SK-N-SH treated with all-trans-retinoic acid at 6 μM for 48 hours (cell line): ENCODE measurements at regions not wholly inside any gene's neighbourhood (a gene's known extent, or its start where the extent isn't known, plus 50 kb on each side); places are given as distances from the start of the nearest gene placed in this dataset.

Experiments
- CSDC2 ChIP-seq: fragments of 250-450 bp; sonication (Bioruptor Pico); IDR thresholded peaks from 2 replicates; pipeline ENCODE4 v1.5.0; 2020; ENCODE audit warnings: mild to moderate bottlenecking, moderate library complexity
- ESRRG ChIP-seq: fragments of 250-450 bp; sonication (Bioruptor Pico); IDR thresholded peaks from 2 replicates; pipeline ENCODE4 v1.6.1; 2021; ENCODE audit warnings: mild to moderate bottlenecking
- RARB ChIP-seq: fragments of 250-450 bp; sonication (Bioruptor Pico); IDR thresholded peaks from 2 replicates; pipeline ENCODE4 v1.8.0; 2021; ENCODE audit warnings: mild to moderate bottlenecking, moderate library complexity
- ZFP3 ChIP-seq: fragments of 250-450 bp; sonication (Bioruptor Pico); IDR thresholded peaks from 2 replicates; pipeline ENCODE4 v1.5.0; 2020; ENCODE audit warnings: mild to moderate bottlenecking, moderate library complexity
- ZFP30 ChIP-seq: fragments of 450-650 bp; formaldehyde crosslinking; IDR thresholded peaks from 2 replicates; pipeline ENCODE4 v1.5.0; 2022; ENCODE audit warnings: mild to moderate bottlenecking, moderate library complexity

DNA sequence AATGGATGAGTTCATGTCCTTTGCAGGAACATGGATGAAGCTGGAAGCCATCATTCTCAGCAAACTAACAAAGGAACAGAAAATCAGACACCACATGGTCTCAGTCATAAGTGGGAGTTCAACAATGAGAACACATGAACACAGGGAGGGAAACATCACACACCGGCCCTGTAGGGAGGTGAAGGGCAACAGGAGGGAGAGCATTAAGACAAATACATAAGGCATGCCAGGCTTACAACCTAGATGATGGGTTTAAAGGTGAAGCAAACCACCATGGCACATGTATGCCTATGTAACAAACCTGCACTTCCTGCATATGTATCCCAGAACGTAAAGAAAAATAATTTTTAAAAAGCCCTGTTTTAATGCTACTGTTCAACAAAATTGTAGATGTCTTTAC is 914.2 kb upstream of the ATXN7L3B start:
- no peak for TF ChIP-seq RARB
- TF ChIP-seq CSDC2 (CRISPR knock-in tag): no peak
- TF ChIP-seq ESRRG (CRISPR knock-in tag): no peak
- TF ChIP-seq ZFP3: no peak
- no peak for TF ChIP-seq ZFP30
